ENCODE measurements at regions not wholly inside any gene's neighbourhood (a gene's known extent, or its start where the extent isn't known, plus 50 kb on each side); places are given as distances from the start of the nearest gene placed in this dataset.

GRCh38 chr20:47950124-47950912 lies 165.0 kb upstream of the SULF2 start:
- TF ChIP-seq CTCF (conservative IDR thresholded peaks at IDR 0.05) (no peak), ZFX (IDR thresholded peaks at IDR 0.05) (no peak)

Measured in C4-2B (cell line).